ENCODE measurements at regions not wholly inside any gene's neighbourhood (a gene's known extent, or its start where the extent isn't known, plus 50 kb on each side); places are given as distances from the start of the nearest gene placed in this dataset.

- in situ Hi-C loops (cut with MboI; ENCODE audit: low sequenced_read_pairs): loop anchor here (5.0 to 25.0 kb wide), 5 partner anchors 122 to 1603 kb away; no protein-coding TSS in a partner anchor
- CTCF ChIA-PET: interaction anchor here (0.6 kb wide), 1 partner anchor 117 kb away, joined by 4 read pairs; no protein-coding TSS in a partner anchor
Observed at GRCh38 chr11:128040603-128041002, 546.8 kb downstream of the ETS1 start.

More at GRCh38 chr11:128040603-128041002, 546.8 kb downstream of the ETS1 start:
- peaks cover 3% of the 10 kb centered on the region; the same call in 1 of the 2 replicates for H3K27me3 ChIP-seq (ENCODE audit: control insufficient read depth, insufficient read depth, low read length)
- no peak overlapping the region for H3K56ac ChIP-seq (ENCODE audit: extremely low read depth, insufficient read depth, low read length)
- intact Hi-C loops (cut with micrococcal nuclease) (no loop called here), dilution Hi-C loops (cut with HindIII; ENCODE audit: low sequenced_read_pairs, unreplicated experiment) (no loop called here)
- no peak overlapping the region for H4K91ac ChIP-seq (ENCODE audit: insufficient read depth, low read depth, low read length)
- H2BK20ac ChIP-seq (ENCODE audit: low read depth, low read length): no peak overlapping the region
- ATAC-seq (ENCODE audit: low read depth) (no peak), DNase-seq (no peak)
- H2BK15ac ChIP-seq (ENCODE audit: low read depth, low read length): no peak overlapping the region
- H3K9ac ChIP-seq (ENCODE audit: low read depth, low read length): no peak overlapping the region
- H4K20me1 ChIP-seq (ENCODE audit: insufficient read depth, low read length): no peaks in the 10 kb centered on the region
- H3K14ac ChIP-seq (replicated peaks; ENCODE audit: low read depth, low read length): no peak overlapping the region
- H2BK5ac ChIP-seq (ENCODE audit: low read depth, low read length, poor library complexity, severe bottlenecking): no peak overlapping the region
- TF ChIP-seq CEBPB (IDR thresholded peaks at IDR 0.05; ENCODE audit: low read depth, low read length) (no peak), MAZ (IDR thresholded peaks at IDR 0.05; ENCODE audit: borderline replicate concordance, low read depth, low read length) (no peak), RCOR1 (IDR thresholded peaks at IDR 0.05; ENCODE audit: insufficient replicate concordance, low read length) (no peak), CHD1 (IDR thresholded peaks at IDR 0.05; ENCODE audit: low read depth, low read length) (no peak), FOS (IDR thresholded peaks at IDR 0.05; ENCODE audit: low read depth, low read length) (no peak), NFE2L2 (IDR thresholded peaks at IDR 0.05; ENCODE audit: low read depth, low read length) (no peak), USF2 (IDR thresholded peaks at IDR 0.05; ENCODE audit: low read depth, low read length) (no peak), MXI1 (IDR thresholded peaks at IDR 0.05; ENCODE audit: borderline replicate concordance, low read depth, low read length) (no peak), RFX5 (IDR thresholded peaks at IDR 0.05; ENCODE audit: low read depth, low read length) (no peak)
- no peak overlapping the region for H2AK9ac ChIP-seq (replicated peaks; ENCODE audit: low read depth, low read length, poor library complexity)
- H2BK120ac ChIP-seq (ENCODE audit: low read depth, low read length): no peak overlapping the region
- H2AFZ ChIP-seq (replicated peaks; ENCODE audit: low read length, poor library complexity): no peak overlapping the region
- H3K9me1 ChIP-seq (ENCODE audit: insufficient read depth, low read length): peaks cover 18% of the 10 kb centered on the region
- peak overlapping the region; percentile 28; the same call in 1 of the 2 replicates for H2AK5ac ChIP-seq (ENCODE audit: low read depth, low read length)
- no peak overlapping the region for H3K4ac ChIP-seq (ENCODE audit: low read depth, low read length)
- peaks cover 13% of the 10 kb centered on the region for H3K4me1 ChIP-seq (ENCODE audit: control insufficient read depth, insufficient read depth, low read length)
- POLR2A ChIA-PET (ENCODE audit: unreplicated experiment): no interaction called here
- no peak overlapping the region for H3K27ac ChIP-seq (ENCODE audit: insufficient read depth, low read length)
- no TSS peak for BruUV-seq (replicated peaks)
- no peak overlapping the region for H3K23ac ChIP-seq (ENCODE audit: low read depth, low read length)
- no peak overlapping the region for H4K5ac ChIP-seq (ENCODE audit: low read depth, low read length)
- H3K4me2 ChIP-seq (ENCODE audit: low read depth, low read length): no peak overlapping the region
- H3K36me3 ChIP-seq (ENCODE audit: control insufficient read depth, insufficient read depth, low read length): no peaks in the 10 kb centered on the region
- H3K9me3 ChIP-seq (ENCODE audit: control insufficient read depth, insufficient read depth, low read length): no peaks in the 10 kb centered on the region
- no peak overlapping the region for H3K4me3 ChIP-seq (ENCODE audit: insufficient read depth, low read depth, low read length)
- H3K18ac ChIP-seq (ENCODE audit: low read depth, low read length): no peak overlapping the region
- no peaks in the 10 kb centered on the region for H3K79me1 ChIP-seq (ENCODE audit: low read depth in 1 of 2, low read length in 2 of 2)
- no peak overlapping the region for H4K8ac ChIP-seq (ENCODE audit: low read depth in 2 of 2, low read length in 2 of 2)
- WGBS, 2 experiments (ENCODE audit: extremely low coverage in 2 of 2, insufficient read length in 1 of 2): no CpG with 5 or more reads among the region's 3 CpGs
